Sigmoid colon (tissue), 4 donors: ENCODE measurements at regions not wholly inside any gene's neighbourhood (a gene's known extent, or its start where the extent isn't known, plus 50 kb on each side); places are given as distances from the start of the nearest gene placed in this dataset.

ENCODE experiments used
- CTCF ChIP-seq, 4 experiments: fragments of 450-650 bp in 3 of 4; fragments of 200-600 bp in 1 of 4; IDR thresholded peaks; one replicate each; pipeline ENCODE4 v1.5.1; 2016 to 2019; ENCODE audit warnings: antibody characterized with exemption in 4 of 4, mild to moderate bottlenecking in 3 of 4, moderate library complexity in 2 of 4
- POLR2AphosphoS5 ChIP-seq, 4 donors: sonication (generic); formaldehyde crosslinking; IDR thresholded peaks; one replicate each; pipeline ENCODE4 v1.6.1; 2017; ENCODE audit warnings: antibody characterized with exemption in 4 of 4

DNA sequence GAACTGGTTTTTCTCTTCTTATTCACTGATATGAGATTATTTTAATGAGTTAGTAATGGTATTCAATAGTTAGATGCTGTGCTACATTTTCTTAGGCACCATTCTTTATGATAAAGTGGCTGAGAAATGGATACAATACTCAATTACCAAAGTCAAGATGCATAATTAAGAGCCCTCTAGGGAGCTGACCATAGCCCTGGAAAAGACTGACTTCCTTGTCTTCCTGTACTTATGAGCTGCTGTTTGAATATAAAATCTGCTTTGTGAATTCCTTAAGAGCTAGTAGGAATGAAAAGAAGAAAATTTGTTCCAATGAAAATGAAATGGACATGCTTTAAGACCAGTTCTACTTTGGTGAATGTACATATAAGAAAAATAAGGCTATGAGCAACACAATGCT, 452.3 kb downstream of the KCNA4 start:
- no peak for TF ChIP-seq POLR2AphosphoS5 (IDR thresholded peaks at IDR 0.05)
- TF ChIP-seq CTCF (IDR thresholded peaks at IDR 0.05) = no peak
